Duodenal mucosa (tissue), 2 donors: ENCODE measurements at regions not wholly inside any gene's neighbourhood (a gene's known extent, or its start where the extent isn't known, plus 50 kb on each side); places are given as distances from the start of the nearest gene placed in this dataset.

Source experiments
- H3K27ac ChIP-seq: one replicate; pipeline ENCODE4 v1.7.0; 2013; ENCODE audit warnings: low read depth, low read length
- H3K27me3 ChIP-seq, 2 donors: one replicate each; pipeline ENCODE4 v1.7.0; 2013; ENCODE audit warnings: low read length in 2 of 2, control low read depth in 1 of 2; ENCODE audit not compliant: insufficient read depth in 2 of 2, control insufficient read depth in 1 of 2
- H3K36me3 ChIP-seq, 2 donors: one replicate each; pipeline ENCODE4 v1.7.0; 2013; ENCODE audit warnings: low read length in 2 of 2, control low read depth in 1 of 2; ENCODE audit not compliant: insufficient read depth in 2 of 2, control insufficient read depth in 1 of 2
- H3K4me1 ChIP-seq, 2 donors: one replicate each; pipeline ENCODE4 v1.7.0; 2013; ENCODE audit warnings: low read length in 2 of 2, control low read depth in 1 of 2; ENCODE audit not compliant: insufficient read depth in 2 of 2, control insufficient read depth in 1 of 2
- H3K4me3 ChIP-seq, 2 donors: one replicate each; pipeline ENCODE4 v1.7.0; 2013; ENCODE audit warnings: low read length in 2 of 2, low read depth in 1 of 2
- H3K9ac ChIP-seq, 2 donors: one replicate each; pipeline ENCODE4 v1.7.0; 2013; ENCODE audit warnings: low read length in 2 of 2, low read depth in 1 of 2
- H3K9me3 ChIP-seq, 2 donors: one replicate each; pipeline ENCODE4 v1.7.0; 2013; ENCODE audit warnings: low read length in 2 of 2, control low read depth in 1 of 2; ENCODE audit not compliant: control insufficient read depth in 1 of 2

DNA sequence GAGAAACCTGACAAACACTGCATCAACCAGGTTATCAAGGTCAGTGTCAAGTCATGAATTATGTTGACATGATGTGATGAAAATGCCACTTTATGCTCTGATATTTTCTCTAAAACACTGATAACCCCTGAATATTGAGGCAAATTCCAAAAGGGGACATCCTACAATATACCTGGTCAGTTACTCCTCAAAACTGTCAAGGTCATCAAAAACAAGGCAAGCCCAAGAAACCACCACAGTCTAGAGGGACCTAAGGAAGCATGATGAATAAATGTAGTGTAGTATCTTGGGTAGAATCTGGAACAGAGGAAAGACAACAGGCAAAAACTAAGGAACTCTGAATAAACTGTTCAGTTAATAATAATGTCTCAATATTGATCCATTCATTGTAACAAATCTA lies 275.3 kb upstream of the THRB start:
- Histone ChIP-seq H3K9me3 (no peaks in the 10 kb centered on the region), H3K27ac (no peak overlapping the region), H3K27me3 (no peaks in the 10 kb centered on the region), H3K36me3 (no peaks in the 10 kb centered on the region), H3K4me3 (no peak overlapping the region), H3K9ac (no peak overlapping the region), H3K4me1 (no peaks in the 10 kb centered on the region)

DNA sequence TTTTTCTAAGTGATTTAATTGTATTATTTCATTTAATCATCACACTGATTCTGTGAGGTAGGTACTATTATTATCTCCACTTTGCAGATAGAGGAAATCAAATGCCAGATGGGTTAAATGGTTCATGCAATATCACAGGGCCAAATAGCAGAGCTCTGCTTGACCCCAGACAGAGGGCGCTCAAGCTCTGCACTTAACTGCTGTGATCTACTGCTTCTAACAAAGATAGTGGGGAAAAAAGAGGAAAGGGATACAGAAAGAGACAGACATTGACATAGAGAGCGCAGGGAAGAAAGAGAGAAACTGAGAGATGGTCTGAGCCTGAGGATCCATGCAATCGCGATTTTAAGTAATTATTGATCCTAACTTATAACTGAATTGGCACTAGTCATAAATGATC lies 279.1 kb upstream of the THRB start:
- Histone ChIP-seq H3K36me3 (no peaks in the 10 kb centered on the region), H3K27ac (no peak overlapping the region), H3K4me1 (no peaks in the 10 kb centered on the region), H3K9ac (no peak overlapping the region), H3K27me3 (no peaks in the 10 kb centered on the region), H3K9me3 (no peaks in the 10 kb centered on the region), H3K4me3 (no peak overlapping the region)

DNA sequence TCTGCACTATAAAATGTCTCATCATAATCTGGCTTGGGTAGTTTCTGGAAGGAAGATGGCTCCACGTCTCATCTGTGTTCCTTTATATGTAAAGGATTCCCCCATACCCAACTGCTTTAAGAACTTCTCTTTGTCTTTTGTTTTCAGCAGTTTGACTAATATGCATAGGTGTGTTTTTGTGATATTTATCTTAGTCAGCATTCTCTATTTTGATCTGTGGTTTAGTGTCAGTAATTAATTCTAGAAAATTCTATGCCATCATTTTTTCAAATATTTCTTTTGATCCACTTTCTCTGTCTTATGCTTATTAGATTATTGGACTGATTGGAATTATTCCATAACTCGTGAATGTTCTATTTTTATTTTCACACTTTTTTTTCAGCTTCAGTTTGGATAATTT lies 286.3 kb upstream of the THRB start:
- no peaks in the 10 kb centered on the region for H3K36me3 ChIP-seq

DNA sequence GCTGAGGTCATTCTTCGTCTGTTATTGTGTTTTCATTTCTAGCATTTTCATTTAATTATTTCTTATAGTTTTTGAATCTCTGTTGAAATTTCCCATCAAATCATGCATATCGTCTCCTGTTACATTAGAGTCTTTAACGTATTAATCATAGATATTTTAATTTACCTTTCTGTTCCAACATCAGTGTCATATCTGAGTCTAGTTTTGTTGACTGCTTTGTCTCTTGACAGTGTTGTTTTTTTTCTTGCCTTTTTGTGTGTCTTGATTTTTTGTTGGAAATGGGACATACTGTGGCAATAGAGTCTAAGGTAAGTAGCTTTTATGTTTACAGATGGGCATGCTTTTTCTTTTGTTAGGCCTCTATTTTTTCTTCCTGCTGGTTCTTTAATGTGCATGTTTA lies 286.8 kb upstream of the THRB start:
- H3K4me1 ChIP-seq, result no peaks in the 10 kb centered on the region
- H3K36me3 ChIP-seq, result no peaks in the 10 kb centered on the region
- no peak overlapping the region for H3K4me3 ChIP-seq
- no peak overlapping the region for H3K9ac ChIP-seq
- no peak overlapping the region for H3K27ac ChIP-seq
- peaks cover 0 to 9% of the 10 kb centered on the region in 2 donors for H3K9me3 ChIP-seq
- H3K27me3 ChIP-seq, result no peaks in the 10 kb centered on the region

More for the DNA sequence above, 286.3 kb upstream of the THRB start:
- no peaks in the 10 kb centered on the region for H3K4me1 ChIP-seq
- no peaks in the 10 kb centered on the region for H3K27me3 ChIP-seq
- H3K4me3 ChIP-seq, result no peak overlapping the region
- no peak overlapping the region for H3K27ac ChIP-seq
- H3K9ac ChIP-seq, result no peak overlapping the region
- peaks cover 0 to 9% of the 10 kb centered on the region in 2 donors for H3K9me3 ChIP-seq

GRCh38 chr3:24793896-24794295 lies 299.2 kb upstream of the THRB start:
- H3K4me1 ChIP-seq, result no peaks in the 10 kb centered on the region
- no peak overlapping the region for H3K4me3 ChIP-seq
- H3K9ac ChIP-seq, result no peak overlapping the region
- no peak overlapping the region for H3K27ac ChIP-seq
- H3K27me3 ChIP-seq, result no peaks in the 10 kb centered on the region
- no peaks in the 10 kb centered on the region for H3K9me3 ChIP-seq
- no peaks in the 10 kb centered on the region for H3K36me3 ChIP-seq

GRCh38 chr3:24802614-24803013 lies 308.0 kb upstream of the THRB start:
- Histone ChIP-seq H3K9me3 (no peaks in the 10 kb centered on the region), H3K27me3 (no peaks in the 10 kb centered on the region), H3K27ac (no peak overlapping the region), H3K4me3 (no peak overlapping the region), H3K36me3 (no peaks in the 10 kb centered on the region), H3K9ac (no peak overlapping the region), H3K4me1 (no peaks in the 10 kb centered on the region)

DNA sequence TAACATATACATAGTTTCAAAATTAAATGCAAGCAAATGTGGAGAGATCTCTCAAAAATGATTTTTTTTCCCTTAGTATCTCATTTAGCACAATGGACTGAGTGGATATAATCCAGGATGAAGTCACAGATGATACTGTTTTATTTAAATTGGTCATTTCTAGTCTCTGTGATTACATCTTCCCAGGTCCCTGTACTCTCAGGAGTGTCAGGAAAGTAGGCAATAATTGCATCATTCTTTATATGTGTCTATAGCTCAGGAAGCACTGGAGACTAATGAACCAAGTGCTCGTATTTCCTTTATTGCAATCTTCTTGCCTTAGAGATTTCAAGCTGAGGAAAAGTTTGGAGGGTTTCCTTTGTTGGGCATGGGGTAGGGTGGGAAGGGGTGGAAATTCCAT lies 309.4 kb upstream of the THRB start:
- no peaks in the 10 kb centered on the region for H3K9me3 ChIP-seq
- H3K4me1 ChIP-seq, result no peaks in the 10 kb centered on the region
- no peak overlapping the region for H3K4me3 ChIP-seq
- no peak overlapping the region for H3K27ac ChIP-seq
- no peaks in the 10 kb centered on the region for H3K36me3 ChIP-seq
- no peak overlapping the region for H3K9ac ChIP-seq
- no peaks in the 10 kb centered on the region for H3K27me3 ChIP-seq

DNA sequence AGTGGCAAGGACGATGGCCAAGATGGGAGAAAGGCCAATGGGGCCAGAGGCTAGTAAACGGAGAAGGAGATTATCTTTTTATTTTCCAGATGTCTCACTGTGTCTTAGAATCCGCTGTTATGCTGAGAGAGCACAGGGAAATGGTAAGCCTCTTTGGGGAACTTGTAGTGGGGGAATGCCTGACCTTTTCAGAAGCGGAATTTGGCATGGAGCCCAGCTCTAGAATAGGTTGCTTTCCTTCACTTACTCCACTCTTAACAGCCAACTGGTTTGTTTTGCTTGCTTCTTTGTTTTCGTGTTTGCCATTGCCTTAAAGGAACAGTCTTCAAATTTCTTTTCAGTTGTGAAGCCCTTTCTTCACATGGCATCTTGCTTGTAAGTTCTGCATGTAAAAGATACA lies 316.2 kb upstream of the THRB start:
- Histone ChIP-seq H3K27ac (no peak overlapping the region), H3K9ac (no peak overlapping the region), H3K4me1 (no peaks in the 10 kb centered on the region), H3K36me3 (no peaks in the 10 kb centered on the region), H3K4me3 (no peak overlapping the region), H3K27me3 (no peaks in the 10 kb centered on the region), H3K9me3 (no peaks in the 10 kb centered on the region)

DNA sequence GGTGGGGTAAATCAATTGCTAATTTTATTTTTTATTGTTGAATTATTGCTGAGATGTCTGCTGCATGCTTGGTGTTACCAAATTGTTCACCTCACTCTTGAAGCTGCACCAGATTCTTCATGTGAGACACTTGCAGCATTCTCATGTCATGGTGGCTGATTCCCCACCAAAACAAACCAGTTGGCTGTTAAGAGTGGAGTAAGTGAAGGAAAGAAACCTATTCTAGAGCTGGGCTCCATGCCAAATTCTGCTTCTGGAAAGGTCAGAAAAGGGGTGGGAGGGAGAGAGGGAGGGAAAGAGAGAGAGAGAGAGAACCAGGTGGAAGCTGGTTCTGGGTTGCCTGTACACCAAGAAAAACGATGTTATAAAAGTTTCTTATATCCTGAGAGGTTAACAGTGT lies 317.5 kb upstream of the THRB start:
- Histone ChIP-seq H3K36me3 (no peaks in the 10 kb centered on the region), H3K27ac (no peak overlapping the region)

GRCh38 chr3:24818055-24818454 lies 323.4 kb upstream of the THRB start:
- Histone ChIP-seq H3K9ac (no peak overlapping the region), H3K4me1 (no peaks in the 10 kb centered on the region), H3K27ac (no peak overlapping the region), H3K27me3 (no peaks in the 10 kb centered on the region), H3K4me3 (no peak overlapping the region), H3K9me3 (no peaks in the 10 kb centered on the region), H3K36me3 (no peaks in the 10 kb centered on the region)

More for the DNA sequence above, 317.5 kb upstream of the THRB start:
- H3K9me3 ChIP-seq, result no peaks in the 10 kb centered on the region
- no peak overlapping the region for H3K9ac ChIP-seq
- H3K4me3 ChIP-seq, result no peak overlapping the region
- no peaks in the 10 kb centered on the region for H3K27me3 ChIP-seq
- H3K4me1 ChIP-seq, result no peaks in the 10 kb centered on the region

GRCh38 chr3:24828011-24828410 lies 333.4 kb upstream of the THRB start:
- Histone ChIP-seq H3K4me3 (no peak overlapping the region), H3K27ac (no peak overlapping the region), H3K9me3 (no peaks in the 10 kb centered on the region), H3K9ac (no peak overlapping the region), H3K36me3 (no peaks in the 10 kb centered on the region), H3K4me1 (peaks cover 0 to 5% of the 10 kb centered on the region in 2 donors), H3K27me3 (peaks cover 18 to 36% of the 10 kb centered on the region in 2 donors)
